NCI-H748 (cell line): ENCODE measurements at regions not wholly inside any gene's neighbourhood (a gene's known extent, or its start where the extent isn't known, plus 50 kb on each side); places are given as distances from the start of the nearest gene placed in this dataset.

Experiments
- DNase-seq: peaks from one replicate; lab custom pipeline; 2025; ENCODE audit not compliant: unreplicated experiment; lab: John Stamatoyannopoulos, UW

DNA sequence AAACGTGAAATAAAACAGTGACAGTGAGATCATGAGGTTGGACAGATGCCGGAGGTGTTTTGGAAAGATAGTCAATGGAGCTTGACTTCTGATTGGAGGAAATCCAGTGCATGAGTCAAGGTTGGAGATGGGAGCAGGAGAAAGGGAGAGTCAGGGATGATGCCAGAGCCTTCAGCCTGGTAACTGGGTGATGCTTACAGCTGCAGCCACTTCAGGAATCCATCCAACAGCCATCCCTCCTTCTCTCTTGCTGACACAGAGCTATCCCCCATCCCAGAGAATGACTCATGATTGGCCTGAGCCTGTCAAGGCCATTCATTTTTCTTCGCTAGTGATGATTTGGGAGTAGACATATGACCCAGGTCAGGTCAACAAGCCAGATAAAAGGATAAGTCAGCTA is 112.8 kb downstream of the SAMD5 start:
- DNase-seq, result no peak

DNA sequence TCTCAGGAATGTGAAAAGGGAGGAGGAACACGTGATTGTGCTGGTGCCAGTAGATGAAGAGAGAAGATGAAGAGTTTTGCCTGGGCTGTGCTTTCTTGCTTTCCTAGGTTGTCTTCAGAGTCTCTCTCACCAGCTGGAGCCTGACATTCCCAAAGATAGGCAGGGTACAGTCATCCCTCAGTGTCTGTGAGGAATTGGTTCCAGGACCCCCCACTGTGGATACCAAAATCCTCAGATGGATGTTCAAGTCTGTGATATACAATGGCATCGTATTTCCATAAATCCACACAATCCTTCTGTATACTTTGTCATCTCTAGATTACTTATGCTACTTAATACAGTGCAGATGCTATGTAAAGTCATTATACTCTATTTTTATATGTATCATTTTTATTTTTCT is 113.5 kb downstream of the SAMD5 start:
- no peak for DNase-seq

DNA sequence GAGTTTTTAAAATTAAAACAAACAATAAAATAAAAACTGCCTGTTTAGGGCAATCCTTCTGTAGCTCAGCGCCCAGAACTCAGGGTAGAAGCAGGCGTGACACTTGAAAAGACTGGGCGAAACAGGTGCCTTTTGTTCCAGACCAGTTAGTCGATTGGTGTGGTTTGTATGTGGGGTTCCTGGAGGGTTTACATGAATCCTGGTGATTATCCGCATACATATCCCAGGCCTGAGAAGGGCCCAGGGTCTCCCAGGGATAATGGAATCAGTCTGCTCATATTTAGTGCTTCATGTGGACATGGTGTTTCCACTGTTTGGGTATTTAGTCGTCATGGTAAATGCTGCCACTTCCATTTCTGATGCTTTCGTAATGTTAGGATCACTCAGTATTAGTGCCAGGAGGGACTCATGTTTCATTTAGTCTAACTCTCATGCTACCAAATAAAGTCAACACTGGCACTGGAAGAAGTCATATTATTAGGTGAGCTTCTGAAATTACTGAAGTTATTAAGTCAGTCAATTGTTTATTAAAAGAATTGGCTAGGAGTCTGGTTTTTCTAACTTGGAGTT is 116.5 kb downstream of the SAMD5 start:
- no peak for DNase-seq

DNA sequence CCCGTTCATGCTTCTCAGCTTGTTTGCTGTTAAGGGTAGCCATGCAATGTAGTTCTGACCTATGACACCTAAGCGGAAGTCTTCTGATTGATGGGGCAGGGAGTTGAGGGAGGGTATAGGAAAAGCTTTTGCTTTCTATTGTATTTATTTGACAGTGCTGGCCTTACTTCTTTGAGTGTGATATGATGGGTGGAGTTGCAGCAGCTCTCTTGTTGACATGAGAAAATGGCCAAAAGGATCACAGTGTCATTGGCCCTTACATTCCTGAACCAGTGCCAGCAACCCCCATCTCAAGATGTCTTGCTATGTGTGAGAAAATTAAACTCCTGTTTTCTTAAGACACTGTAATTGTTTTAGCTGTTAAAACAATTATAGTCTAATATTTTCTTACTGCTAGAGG is 117.5 kb downstream of the SAMD5 start:
- no peak for DNase-seq

DNA sequence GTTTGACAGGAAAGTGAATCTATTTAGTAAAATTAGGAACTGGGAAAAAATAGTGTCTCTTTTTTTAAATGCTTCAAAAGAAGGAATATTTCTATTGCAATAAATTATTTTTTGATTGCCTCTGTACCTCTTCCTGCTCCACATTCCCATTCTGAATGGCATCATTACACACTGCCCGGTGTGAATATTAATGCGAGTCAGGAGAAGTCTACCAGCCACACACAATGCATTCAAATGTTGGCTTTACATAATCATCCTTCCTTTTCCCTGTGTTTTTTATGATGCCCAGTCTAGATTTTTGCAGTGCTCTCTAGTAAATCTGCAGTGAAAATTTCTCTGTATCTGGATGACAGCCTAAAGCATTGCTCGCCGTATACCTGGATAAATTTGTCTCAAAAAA is 118.9 kb downstream of the SAMD5 start:
- DNase-seq, result no peak

DNA sequence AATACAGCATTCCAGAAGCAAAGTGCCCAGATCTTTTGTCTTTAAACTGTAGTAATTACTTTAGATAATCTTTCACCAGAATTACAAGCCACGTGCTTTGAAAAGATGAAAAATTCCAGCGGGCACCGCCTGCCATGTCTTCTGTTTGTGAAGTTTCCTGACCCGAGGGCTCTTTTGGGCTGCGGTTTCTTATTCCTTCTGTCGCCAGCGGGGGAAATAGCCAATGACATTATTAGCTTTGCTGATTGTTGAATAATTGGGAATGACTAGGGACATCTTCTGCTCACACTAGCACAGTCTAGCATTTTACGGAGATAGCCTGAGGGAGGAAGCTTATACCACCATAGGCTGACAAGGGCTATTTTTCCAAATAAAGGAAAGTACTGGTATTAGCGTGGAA is 124.7 kb downstream of the SAMD5 start:
- DNase-seq, result no peak

DNA sequence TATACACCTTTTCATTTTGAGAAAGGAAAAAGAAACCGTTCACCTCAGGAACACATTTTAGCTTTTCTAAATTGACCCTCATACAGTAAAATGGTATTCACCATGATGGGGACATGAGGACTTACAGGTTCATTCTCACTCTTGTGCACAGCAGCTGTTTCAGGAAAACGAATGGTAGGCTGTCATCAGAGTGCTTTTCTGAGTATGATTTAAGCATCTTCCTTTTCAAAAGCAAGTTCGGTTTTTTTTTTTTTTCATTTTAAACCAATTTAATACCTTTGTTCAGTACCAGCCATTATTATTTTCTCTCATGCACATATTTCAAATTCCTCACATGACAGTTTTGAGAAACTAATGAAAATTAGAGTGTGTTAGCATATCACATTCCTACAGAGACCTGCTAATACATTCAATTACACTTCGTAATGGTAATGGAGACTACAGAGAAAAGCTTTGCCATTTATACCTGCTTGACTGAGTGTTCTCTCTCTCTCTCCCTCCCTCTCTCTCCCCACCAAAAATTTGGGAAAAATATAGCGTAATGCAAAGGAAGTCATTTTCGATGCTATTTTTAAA is 129.2 kb downstream of the SAMD5 start:
- DNase-seq, result no peak

DNA sequence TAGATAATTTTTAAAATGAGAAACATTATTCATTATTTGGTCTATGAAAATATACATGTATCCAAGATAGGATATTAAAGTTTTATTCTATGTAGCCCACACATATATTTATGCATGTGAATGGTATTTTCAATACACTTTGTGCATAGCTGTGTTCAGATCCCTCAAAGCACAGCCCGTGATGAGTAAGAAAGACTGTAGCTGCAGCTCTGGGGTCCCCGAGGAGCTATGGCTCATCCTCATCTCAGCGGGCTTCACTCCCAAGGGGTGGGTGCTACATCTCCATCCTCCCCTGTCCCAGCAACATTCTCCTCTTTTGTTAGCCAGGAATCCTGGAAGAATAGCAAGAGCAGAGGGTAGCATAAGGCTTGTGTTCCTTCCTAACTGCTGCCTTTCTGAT is 130.8 kb downstream of the SAMD5 start:
- no peak for DNase-seq

DNA sequence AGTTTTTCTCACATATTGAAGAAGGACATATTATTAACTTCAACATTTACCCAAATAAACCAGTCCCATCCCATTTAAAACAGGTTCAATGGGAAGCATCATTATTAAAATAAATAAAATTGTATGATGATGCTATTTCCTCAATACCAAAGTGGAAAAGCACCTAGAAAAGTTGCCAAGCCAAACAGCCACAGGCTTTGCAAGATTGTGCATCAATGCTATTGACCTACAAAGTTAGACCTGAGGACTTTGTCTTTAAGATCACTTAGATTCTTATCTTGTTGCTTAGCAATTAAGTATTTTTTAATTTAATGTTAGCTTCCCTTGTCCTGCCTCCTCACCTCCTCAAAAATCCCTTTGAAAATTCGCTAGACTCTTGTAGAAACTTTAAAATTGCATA is 132.1 kb downstream of the SAMD5 start:
- DNase-seq, result no peak

DNA sequence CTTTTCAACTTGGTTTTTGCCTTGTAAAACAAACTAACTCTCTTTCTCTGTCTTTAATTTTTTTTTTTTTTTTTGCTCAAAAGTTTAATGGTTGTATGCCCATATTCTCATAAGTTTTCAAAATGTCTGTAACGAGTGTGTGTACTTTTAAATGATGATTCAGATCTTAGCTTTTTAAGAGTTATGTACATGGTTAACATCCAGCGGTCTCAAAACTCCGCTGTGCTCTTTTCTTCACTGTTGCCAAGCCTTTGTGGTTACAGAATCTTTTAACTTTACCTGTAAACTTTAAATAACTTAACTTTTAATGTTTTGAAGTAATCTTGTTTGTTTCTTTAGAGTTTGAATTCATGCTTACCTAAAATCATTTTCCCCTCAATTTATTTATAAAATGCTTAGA is 133.0 kb downstream of the SAMD5 start:
- no peak for DNase-seq

DNA sequence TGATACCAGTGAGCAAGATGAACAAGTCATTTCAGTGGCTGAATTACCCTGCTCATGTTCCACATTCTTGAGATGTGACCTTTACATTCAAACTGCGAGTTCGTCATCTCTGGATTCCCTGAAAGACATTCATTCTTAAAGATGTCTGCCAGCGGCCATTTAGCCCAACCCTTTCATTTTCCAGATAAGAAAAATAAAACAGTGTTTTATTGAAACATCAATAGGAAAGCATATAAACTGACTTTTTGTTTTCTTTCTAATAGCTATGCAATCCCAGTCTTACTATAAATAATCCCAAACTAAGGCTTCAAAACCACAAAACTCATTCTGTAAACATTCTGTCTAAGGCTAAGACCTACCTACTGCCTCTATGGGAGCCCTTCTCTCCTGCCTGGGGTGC is 134.0 kb downstream of the SAMD5 start:
- DNase-seq, result no peak

DNA sequence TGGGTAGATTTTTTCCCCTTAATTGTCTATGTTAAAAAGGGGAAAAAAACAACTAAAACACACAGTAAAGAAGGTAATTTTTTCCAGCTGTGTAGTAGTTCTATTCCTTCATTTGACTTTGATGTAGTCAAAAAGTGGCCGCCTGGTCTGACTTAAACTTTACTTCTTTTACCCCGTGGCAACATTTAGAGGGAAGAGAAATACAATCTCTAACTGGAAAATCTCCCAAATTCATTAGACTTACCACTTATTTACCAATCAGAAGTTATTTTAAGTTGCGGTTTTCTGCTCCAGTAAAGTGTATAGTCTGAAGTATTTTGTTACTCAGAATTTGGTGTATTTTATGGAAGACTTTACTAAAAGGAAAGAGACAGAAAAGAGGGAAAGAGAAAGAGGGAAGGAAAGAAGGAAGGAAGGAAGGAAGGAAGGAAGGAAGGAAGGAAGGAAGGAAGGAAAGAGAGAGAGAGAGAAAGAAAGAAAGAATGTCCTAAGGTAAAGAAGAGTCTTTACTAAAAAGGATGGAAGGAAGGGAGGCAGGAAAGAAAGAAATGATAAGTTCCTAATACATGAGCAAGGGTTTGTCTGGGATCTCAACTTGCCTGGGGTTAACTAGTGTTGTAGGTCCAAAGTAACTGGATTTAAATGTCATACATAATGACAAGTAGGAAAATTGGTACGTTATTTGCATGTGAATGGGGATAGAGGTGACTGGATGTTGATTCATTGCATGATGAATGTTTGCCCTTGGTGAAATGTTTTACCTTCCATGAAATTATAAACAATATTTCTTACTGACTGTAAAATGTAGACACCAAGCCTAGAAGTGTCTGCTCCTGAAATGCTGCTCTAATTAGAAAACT is 135.1 kb downstream of the SAMD5 start:
- DNase-seq, result no peak

DNA sequence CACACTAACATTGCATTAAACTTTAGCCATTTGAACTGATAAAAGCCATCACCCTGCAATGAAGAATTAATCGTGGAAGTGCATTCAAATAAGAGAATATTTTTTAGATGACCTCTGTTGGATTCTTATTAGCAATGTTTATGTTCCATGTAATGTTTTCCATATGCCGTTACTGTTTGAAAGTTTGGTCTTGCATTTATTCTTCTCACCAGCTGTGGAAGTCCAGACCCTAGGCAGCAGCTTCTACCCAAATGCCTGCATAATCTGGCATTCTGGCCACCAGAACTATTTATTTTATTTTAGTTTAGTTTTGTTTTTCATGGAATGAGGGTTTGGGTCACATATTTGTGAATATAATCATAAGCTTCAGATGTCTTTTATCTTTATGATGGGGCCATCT is 140.4 kb downstream of the SAMD5 start:
- no peak for DNase-seq

DNA sequence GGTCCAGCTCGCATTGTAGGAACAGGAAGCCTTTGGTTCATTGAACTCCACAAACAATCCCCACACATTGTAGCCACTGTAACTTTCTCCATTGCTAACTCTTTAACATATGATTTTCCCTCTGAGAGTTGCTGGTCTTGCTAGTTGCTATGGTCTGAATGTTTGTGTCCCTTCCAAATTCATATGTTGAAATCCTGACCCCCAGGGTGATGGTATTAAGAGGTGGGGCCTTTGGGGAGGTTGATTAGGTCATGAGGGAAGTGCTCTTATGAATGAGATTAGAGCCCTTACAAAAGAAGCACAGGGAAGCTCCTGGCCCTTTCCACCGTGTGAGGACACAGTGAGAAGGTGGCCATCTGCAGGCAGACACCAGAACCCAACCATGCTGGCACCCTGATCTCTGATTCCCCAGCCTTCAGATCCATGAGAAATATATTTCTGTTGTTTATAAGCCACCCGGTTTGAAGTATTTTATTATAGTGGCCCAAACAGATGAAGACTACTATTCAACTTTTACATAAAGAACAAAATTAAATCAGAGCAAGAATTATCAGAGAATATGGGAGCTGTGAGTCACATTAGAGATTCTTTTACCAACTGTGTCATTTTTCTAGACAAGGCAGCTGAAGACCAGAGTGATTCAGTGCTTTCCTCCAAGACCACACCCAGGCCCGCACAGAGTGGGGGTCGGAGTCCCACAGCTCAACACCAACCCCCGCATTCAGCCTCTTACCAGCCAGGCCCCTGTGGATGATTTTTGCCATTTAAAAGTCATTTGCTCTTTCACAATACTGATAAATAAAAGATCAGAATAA is 143.0 kb downstream of the SAMD5 start:
- DNase-seq, result peak; percentile 8

DNA sequence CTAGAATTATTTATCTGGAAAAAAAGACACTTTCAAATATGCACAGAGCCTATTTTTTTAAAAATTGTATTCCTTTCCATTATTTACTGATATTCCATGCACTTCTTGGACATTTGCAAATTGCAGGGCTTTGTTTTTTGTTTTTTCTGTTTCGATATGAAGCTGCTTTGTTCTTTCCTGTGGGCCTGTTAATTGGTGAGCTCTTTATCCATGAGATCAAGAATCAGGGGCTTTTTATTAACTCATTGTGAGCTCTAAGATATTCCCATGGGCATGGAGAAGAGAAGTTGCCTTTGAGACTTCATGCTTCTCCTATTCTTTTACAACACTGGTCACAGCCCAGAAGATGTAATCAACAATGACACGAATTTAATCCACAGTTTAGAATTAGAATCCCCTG is 145.1 kb downstream of the SAMD5 start:
- no peak for DNase-seq

DNA sequence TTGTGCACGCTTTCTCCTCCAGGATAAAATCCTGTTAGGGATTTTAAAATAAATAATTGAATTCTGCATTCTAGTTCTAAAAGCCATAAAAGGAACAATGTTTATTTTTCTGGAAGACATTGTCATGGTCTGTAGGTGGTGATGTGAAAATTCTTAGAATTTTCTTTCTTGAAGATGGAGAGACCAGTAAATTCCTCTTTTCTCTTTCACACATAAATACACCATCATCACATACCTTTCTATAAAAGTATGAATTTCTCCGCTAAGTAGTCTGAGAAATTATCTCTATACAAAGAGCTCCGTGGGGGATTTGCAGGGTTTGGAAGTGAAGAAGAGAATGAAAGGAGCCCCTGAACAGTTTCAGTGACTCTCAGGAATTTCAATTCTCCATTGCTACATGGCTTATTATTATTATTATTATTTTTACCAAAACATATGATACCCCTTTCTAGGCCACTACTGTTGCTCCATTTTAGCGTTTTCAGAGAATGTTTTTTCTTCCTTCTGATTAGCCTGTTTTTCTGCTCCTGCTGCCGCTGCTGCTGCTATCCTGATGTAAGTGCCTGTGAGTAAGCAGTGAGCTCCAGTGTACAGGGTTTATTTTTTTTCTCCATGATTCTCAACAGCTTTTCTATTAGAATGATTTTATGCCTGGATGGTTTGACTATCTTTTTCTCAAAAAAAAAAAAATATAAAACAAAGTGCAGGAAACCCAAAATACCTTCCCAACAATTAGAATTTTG is 145.8 kb downstream of the SAMD5 start:
- DNase-seq, result no peak

DNA sequence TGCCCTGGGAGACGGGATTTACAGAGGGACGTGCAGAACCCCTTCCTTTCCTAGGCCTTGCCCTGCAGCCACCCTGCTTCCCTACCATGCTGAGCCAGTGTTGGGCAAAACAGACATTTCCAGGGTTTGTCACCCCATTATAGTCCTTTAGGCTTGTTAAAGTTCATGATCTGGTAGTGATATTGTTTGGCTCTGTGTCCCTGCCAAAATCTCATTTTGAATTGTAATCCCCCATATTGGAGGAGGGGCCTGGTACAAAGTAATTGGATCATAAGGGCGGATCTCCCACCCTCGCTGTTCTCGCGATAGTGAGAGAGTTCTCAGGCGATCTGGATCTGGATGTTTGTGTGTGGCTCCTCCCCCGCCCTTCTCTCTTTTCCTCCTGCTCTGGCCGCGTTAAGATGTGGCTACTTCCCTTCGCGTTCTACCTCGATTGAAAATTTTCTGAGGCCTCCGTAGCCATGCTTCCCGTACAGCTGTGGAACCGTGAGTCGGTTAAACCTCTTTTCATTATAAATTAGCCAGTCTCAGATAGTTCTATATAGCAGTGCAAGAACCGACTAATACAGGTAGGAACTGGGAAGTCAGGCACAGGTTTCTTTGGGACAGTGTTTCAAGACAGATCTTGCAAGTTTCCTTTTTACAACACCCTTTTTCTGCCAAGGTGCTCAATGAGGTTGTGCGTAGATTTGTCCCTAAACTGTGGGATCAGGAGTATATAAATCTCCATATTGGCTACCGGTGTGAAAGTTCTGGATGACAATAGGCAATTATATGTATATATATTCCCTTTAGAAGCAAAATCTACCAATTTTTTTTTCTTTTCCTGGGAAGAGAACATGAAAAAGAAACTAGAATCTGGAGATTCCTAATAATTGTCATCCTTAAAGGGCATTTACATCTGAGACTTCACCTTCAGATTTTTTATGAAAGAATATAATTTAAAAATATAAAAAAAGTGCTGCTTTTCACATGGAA is 152.1 kb downstream of the SAMD5 start:
- DNase-seq, result no peak

DNA sequence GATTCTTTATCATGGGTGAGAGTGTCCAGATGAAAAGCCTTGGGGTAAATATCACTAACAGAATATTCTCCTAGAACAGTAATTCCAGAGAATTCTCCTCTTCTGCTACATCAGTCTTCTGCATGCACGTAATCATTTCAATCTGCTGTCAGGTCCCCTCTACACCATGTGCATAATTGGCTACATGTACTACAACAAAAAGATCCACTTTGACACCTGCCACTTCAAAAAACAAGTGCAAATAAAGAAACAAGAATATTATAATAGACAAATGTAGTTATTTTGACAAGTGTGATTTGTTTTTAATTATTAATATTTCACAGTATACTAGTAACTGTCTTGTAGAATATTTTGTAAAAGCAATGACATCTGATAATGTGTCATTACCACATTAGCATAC is 154.2 kb downstream of the SAMD5 start:
- DNase-seq, result peak; percentile 9

DNA sequence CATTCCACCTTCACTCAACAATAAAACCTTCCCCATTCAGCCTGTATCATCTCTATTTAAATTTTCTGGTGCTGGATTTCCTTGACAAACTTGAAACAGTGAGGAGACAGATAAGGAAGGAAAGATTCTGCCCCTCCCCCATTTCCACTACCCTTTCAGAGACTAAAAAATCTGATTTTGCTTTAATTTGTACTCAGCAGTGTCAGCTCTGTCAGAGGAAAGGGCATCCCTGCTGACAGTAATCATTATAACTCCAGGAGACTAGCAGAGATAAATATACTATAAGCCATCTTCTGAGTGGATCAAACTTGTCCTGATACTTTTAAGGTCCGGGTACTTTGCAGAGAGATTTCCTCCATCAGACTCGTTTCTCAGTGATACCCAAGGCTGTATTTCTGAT is 155.6 kb downstream of the SAMD5 start:
- no peak for DNase-seq

DNA sequence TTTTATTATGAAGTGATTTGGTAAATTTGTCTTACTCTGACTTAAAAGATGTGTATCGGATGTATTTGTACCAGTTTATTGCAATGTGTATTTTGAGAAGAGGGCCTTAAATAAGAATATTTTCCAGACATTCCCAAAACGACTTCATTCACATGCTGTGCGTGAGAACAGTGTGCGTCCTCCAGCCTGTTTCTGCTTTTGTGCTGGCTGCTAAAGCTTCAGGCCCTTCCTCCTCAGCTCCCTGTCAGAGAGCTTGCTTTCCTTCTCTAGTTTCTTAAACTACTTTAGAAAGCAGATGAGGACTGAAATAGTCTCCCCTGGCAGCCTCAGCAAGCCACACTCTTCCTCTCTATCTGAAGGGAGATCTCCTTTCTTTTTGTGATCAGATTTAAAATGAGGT is 157.8 kb downstream of the SAMD5 start:
- no peak for DNase-seq
